Gastrocnemius medialis (tissue), 4 donors: ENCODE measurements at regions not wholly inside any gene's neighbourhood (a gene's known extent, or its start where the extent isn't known, plus 50 kb on each side); places are given as distances from the start of the nearest gene placed in this dataset.

Source experiments
- ATAC-seq, 2 donors: fragments of 150-250 bp; one replicate each; pipeline ENCODE4 v1.9.1; 2016
- DNase-seq, 2 donors: peaks; one replicate each; pipeline ENCODE4 v3.0.0-alpha.2; 2019
- H3K27ac ChIP-seq, 4 donors: fragments of 200-600 bp; sonication (generic); 1 replicate in 1 of 4; 2 replicates in 3 of 4; pipeline ENCODE4 v1.5.1; 2016 to 2018; ENCODE audit warnings: mild to moderate bottlenecking in 2 of 4, moderate library complexity in 1 of 4
- H3K27me3 ChIP-seq, 3 donors: fragments of 200-600 bp; sonication (generic) in 2 of 3; 1 replicate in 1 of 3; 2 replicates in 2 of 3; pipeline versions ENCODE4 v1.5.1 to v1.6.0; 2016 to 2019; ENCODE audit warnings: mild to moderate bottlenecking in 1 of 3, moderate library complexity in 1 of 3
- H3K36me3 ChIP-seq, 2 donors: fragments of 200-600 bp; sonication (generic) in 1 of 2; one replicate each; pipeline ENCODE4 v1.5.1; 2017 to 2018
- H3K4me1 ChIP-seq, 2 donors: fragments of 200-600 bp; sonication (generic) in 1 of 2; one replicate each; pipeline ENCODE4 v1.5.1; 2016 to 2017; ENCODE audit warnings: mild to moderate bottlenecking in 2 of 2
- H3K4me3 ChIP-seq, 4 donors: fragments of 200-600 bp; sonication (generic) in 3 of 4; 1 replicate in 1 of 4; 2 replicates in 3 of 4; pipeline ENCODE4 v1.5.1; 2016 to 2019; ENCODE audit warnings: mild to moderate bottlenecking in 2 of 4
- H3K9me3 ChIP-seq, 3 donors: fragments of 200-600 bp; sonication (generic) in 2 of 3; 1 replicate in 1 of 3; 2 replicates in 2 of 3; pipeline ENCODE4 v1.5.1; 2016 to 2019
- CTCF ChIP-seq, 5 experiments: fragments of 450-650 bp in 3 of 5; fragments of 200-600 bp in 2 of 5; sonication (generic) in 2 of 5; IDR thresholded peaks in 4 of 5; conservative IDR thresholded peaks in 1 of 5; 1 replicate in 4 of 5; 2 replicates in 1 of 5; pipeline ENCODE4 v1.5.1; 2016 to 2019; ENCODE audit warnings: antibody characterized with exemption in 5 of 5, mild to moderate bottlenecking in 3 of 5, moderate library complexity in 3 of 5
- POLR2A ChIP-seq, 2 donors: fragments of 450-650 bp; IDR thresholded peaks; one replicate each; pipeline ENCODE4 v1.6.1; 2017; ENCODE audit warnings: antibody characterized with exemption in 2 of 2, mild to moderate bottlenecking in 2 of 2, moderate library complexity in 2 of 2
- in situ Hi-C, 4 donors: fragments of 200-750 bp; cut with MboI; loops; one replicate each; pipeline versions ENCODE4 v1.15.0 to v1.8.0; 2017; ENCODE audit warnings: low sequenced_read_pairs in 4 of 4
- intact Hi-C: fragments of 100-400 bp; cut with DNase I; formaldehyde crosslinking; loops from one replicate; pipeline ENCODE4 v1.15.1; 2023; ENCODE audit warnings: low total_unique reads

DNA sequence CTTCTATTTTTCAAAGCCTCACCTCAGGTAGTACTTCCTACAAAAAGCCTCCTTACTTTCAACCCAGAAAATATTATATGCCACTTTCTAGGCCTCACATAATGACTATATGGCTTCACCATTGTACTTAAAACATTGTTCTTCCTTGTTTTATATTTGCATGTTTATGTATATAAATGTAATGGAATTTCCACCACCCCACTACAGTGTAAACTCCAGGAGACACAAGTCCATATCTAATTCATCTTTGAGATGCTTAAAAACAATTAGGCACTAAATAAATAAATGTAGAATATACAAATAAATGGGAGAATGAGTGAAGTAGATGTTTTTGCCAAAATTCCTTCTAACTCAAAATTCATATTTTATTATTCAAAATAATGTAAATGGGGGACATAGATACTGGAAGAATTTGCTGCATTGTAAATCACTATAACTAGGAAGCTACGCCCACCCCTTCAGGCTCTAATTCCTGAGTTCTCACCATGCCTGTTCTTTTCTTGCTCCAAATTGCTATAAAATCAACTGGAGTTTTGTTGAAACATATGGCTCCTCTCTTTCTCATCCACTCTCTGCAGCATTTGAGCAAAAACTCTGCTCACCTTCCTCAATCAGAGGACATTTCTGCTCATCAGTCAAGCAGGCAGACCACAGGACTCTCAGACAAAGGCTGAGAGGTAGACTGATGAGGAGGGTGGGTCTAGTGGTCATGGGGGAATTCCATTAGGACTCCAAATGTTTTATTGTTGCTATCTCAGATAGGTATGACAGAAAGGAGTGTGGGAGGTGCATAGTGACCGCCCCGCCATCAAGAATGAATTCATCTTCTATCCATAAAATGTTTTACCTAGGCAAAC lies 243.0 kb downstream of the HNMT start:
- Histone ChIP-seq H3K4me3 (no peak overlapping the region), H3K27ac (no peak overlapping the region), H3K9me3 (no peaks in the 10 kb centered on the region), H3K27me3 (no peaks in the 10 kb centered on the region), H3K36me3 (no peaks in the 10 kb centered on the region), H3K4me1 (no peaks in the 10 kb centered on the region)
- intact Hi-C loops: no loop called here
- in situ Hi-C loops: no loop called here
- ATAC-seq (no peak), DNase-seq (no peak)
- TF ChIP-seq CTCF (IDR thresholded peaks at IDR 0.05 in 4 of 5, conservative IDR thresholded peaks at IDR 0.05 in 1 of 5): no peak
- no peak for TF ChIP-seq POLR2A (IDR thresholded peaks at IDR 0.05)

DNA sequence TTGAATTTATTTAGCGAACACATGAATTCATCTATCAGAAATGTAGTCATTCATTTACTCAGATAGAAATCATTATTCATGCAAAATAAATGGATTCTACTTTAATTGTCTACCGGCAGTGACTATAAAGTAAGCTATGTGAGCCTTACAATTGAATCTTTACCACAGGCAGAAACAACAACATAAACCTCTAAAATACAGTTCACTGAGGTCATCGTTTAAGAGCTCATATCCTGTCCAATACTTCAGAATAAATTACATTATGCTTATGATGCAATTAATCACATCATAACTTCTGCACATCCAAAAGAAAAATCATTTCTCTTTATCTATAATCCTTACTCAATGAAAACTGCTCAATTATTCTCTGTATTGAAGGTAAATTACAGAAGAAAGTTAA lies 244.7 kb downstream of the HNMT start:
- H3K36me3 ChIP-seq: no peaks in the 10 kb centered on the region
- H3K4me1 ChIP-seq: no peaks in the 10 kb centered on the region
- no peak for DNase-seq
- no peak overlapping the region for H3K4me3 ChIP-seq
- H3K9me3 ChIP-seq: no peaks in the 10 kb centered on the region
- in situ Hi-C loops (no loop called here), intact Hi-C loops (no loop called here)
- H3K27ac ChIP-seq: no peak overlapping the region
- ATAC-seq: no peak
- no peaks in the 10 kb centered on the region for H3K27me3 ChIP-seq
- TF ChIP-seq CTCF (IDR thresholded peaks at IDR 0.05 in 4 of 5, conservative IDR thresholded peaks at IDR 0.05 in 1 of 5): no peak
- no peak for TF ChIP-seq POLR2A (IDR thresholded peaks at IDR 0.05)

DNA sequence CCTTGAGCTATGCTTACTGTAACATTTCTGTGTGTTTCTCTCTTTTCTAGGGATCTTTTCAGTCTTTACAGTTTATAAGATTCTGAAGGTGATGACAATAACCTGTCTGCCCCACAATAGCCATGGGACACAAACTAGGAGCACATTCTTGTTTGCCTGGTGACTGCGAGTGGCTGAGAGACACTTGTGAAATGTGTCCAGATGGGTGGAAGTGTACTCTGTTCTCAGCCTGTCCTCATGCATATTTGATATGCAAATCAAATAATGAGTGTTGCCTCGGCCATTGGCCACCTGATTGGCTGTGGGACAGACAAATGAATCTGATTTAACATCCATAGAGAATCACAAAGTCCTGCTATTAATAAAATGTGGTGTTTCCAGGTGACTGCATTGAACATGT lies 246.2 kb downstream of the HNMT start:
- no peak for ATAC-seq
- TF ChIP-seq CTCF (IDR thresholded peaks at IDR 0.05 in 4 of 5, conservative IDR thresholded peaks at IDR 0.05 in 1 of 5): no peak
- TF ChIP-seq POLR2A (IDR thresholded peaks at IDR 0.05): no peak
- no peaks in the 10 kb centered on the region for H3K27me3 ChIP-seq
- DNase-seq: no peak
- no peaks in the 10 kb centered on the region for H3K4me1 ChIP-seq
- no peaks in the 10 kb centered on the region for H3K36me3 ChIP-seq
- H3K9me3 ChIP-seq: no peaks in the 10 kb centered on the region
- H3K4me3 ChIP-seq: no peak overlapping the region
- in situ Hi-C loops: no loop called here
- intact Hi-C loops: no loop called here
- no peak overlapping the region for H3K27ac ChIP-seq

GRCh38 chr2:138212434-138212833 lies 248.2 kb downstream of the HNMT start:
- Histone ChIP-seq H3K4me1 (no peaks in the 10 kb centered on the region), H3K36me3 (no peaks in the 10 kb centered on the region), H3K27ac (no peak overlapping the region), H3K27me3 (no peaks in the 10 kb centered on the region), H3K4me3 (no peak overlapping the region), H3K9me3 (no peaks in the 10 kb centered on the region)
- DNase-seq (no peak), ATAC-seq (no peak)
- in situ Hi-C loops (no loop called here), intact Hi-C loops (no loop called here)
- no peak for TF ChIP-seq POLR2A (IDR thresholded peaks at IDR 0.05)
- no peak for TF ChIP-seq CTCF (IDR thresholded peaks at IDR 0.05 in 4 of 5, conservative IDR thresholded peaks at IDR 0.05 in 1 of 5)

DNA sequence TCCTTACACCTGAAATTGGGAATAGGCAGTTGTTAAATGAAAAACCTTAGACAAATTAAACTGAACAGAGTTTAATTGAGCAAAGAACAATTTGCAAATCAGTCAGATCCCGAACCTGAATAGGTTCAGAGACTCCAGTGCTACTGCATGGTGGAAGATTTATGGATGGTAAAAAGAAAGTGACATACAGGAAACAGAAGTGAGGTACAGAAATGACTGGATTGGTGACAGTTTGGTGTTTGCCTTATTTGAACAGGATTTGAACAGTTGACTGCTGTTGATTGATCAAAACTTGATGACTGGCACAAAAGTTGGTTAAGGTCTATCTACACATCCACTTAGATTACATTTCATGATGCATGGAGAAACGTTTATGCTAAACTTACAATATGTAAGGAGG lies 248.8 kb downstream of the HNMT start:
- H3K27me3 ChIP-seq: no peaks in the 10 kb centered on the region
- no peaks in the 10 kb centered on the region for H3K36me3 ChIP-seq
- no peaks in the 10 kb centered on the region for H3K4me1 ChIP-seq
- H3K27ac ChIP-seq: no peak overlapping the region
- no peaks in the 10 kb centered on the region for H3K9me3 ChIP-seq
- DNase-seq (no peak), ATAC-seq (no peak)
- H3K4me3 ChIP-seq: no peak overlapping the region
- in situ Hi-C loops: no loop called here
- TF ChIP-seq POLR2A (IDR thresholded peaks at IDR 0.05) (no peak), CTCF (IDR thresholded peaks at IDR 0.05 in 4 of 5, conservative IDR thresholded peaks at IDR 0.05 in 1 of 5) (no peak)
- intact Hi-C loops: no loop called here
